ENCODE measurements at regions not wholly inside any gene's neighbourhood (a gene's known extent, or its start where the extent isn't known, plus 50 kb on each side); places are given as distances from the start of the nearest gene placed in this dataset.
A peak's percentile ranks its signal among the peaks of the same experiment; 100 is the strongest.
"Not testable (repeated sequence)": the region's sequence is repeated elsewhere in the genome, so short reads cannot be mapped to it uniquely, and the experiment has no call there.

DNA sequence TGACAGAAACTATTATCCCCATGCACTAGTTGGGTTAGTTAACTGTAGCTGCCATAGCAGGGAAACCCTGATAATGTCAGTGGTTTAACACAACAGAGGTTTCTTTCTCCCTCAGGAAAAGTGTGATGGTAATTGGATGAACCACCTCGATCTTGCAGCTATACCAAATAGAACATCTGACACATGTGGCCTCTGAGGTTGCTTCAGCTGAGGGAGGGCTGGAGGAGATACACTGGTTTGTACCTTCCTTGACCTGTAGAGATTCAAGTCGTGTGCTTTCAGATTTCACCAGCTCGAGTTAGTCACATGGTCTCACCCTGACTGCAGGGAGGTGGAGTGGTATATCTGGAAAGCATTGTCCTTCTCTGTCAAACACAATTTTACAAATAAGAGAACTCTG is 147.2 kb upstream of the SFRP2 start:
- no peak for DNase-seq (ENCODE audit: low spot score)

DNA sequence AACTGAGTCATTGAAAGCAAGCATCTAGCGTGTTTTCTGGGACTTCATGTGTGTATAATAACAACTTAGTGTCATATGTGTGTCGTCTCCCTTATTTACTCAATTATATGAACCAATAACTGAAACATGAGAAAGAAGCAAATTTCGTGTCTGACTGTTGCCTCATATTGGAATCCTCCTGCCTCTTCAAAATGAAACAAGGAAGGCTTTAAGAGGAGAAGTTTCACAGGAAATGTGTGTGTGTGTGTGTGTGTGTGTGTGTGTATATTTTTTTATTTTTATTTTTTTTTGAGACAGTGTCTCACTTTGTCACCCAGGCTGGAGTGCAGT is 145.8 kb upstream of the SFRP2 start:
- DNase-seq (ENCODE audit: low spot score): no peak

DNA sequence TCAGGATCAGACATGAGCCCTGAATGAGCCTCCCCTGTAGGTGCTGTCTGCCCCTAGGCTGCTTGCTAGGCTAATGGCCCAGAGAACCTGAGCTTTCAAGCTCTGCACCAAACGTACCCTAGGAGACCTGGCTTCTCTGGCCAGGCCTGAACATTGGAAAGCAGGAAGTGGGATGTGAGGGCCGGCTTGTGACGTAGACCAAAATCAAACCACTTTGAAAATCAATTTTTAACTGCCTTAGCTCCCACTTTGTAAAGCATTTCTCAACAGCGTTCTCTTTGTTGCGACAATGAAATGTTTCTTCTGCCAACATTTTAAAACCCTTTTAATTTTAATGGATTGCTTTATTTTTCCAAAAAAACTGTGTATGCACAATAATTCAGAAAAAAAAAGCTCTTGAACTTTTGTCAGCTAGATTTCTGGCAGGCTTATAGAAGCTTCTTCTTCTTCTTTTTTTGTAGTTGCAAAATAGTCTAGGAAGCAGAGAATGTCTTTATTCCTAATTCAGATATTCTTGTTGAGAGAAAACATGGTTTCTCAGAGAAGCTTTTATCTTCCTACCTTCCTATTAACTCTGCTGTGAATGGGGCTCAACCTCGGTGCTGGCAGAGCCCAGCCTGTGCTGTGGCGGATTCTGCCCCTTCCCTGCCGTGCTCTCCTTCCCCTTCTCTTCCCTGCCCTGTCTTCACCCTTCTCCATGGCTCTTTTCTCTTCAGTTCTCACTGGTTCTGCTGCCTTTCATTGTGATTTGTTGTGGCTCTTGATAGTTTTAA is 145.2 kb upstream of the SFRP2 start:
- DNase-seq (ENCODE audit: low spot score): no peak

DNA sequence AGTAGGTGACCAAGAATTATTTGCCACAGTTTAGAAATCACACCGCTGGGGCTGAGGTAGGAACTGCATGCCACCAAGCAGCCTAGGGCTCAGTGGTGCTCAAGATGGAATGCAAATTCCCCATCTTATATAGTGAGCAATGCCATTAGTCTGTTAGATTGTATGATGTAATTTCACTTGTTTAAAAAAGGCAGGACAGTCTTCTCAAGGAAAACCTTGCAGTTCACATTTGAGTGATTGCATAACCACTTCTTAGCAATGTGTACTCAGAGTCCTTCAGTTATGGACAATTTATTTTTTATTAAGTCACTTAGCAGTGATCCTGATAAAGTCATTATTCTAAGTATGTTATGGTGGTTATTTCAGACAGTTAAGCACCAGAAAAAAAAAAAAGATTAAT is 142.9 kb upstream of the SFRP2 start:
- no peak for DNase-seq (ENCODE audit: low spot score)

DNA sequence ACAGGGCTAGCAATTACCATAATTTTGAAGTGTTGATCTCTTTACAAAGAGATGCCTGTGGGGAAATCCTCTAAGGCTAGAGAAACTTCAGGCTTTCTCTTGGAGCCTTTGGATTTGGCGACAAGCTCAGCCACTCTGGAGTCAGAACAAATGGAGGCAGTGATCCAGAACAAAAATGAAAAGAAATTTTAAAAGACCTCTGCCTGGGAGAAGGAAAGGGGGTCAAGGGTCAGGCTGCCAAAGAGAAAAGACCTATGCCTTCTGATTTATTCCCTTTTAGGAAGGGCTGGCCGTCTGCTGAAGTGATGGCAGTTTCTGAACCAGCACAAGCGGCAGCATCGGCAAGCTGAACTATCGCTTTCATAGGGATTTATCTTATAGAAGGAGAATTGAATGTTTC is 140.8 kb upstream of the SFRP2 start:
- no peak for DNase-seq (ENCODE audit: low spot score)

DNA sequence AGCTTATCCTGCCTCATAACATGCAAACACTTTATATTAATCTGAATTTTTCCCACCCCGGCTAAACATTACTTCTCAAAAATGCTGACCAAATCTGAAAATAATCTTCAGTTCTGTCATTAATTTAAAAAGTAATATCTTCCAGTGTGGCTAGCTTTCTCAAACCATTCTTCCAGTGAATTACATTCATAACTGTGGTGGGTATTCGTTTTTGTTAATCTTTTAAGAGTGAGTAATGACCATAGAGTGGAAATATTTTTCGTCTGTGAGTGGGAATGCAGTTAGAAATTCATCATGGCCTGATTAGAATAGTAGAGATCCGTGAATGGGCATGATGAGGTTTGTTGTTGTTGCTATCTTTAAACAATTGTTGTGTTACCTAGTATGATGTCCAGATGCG is 138.6 kb upstream of the SFRP2 start:
- DNase-seq (ENCODE audit: low spot score): no peak

DNA sequence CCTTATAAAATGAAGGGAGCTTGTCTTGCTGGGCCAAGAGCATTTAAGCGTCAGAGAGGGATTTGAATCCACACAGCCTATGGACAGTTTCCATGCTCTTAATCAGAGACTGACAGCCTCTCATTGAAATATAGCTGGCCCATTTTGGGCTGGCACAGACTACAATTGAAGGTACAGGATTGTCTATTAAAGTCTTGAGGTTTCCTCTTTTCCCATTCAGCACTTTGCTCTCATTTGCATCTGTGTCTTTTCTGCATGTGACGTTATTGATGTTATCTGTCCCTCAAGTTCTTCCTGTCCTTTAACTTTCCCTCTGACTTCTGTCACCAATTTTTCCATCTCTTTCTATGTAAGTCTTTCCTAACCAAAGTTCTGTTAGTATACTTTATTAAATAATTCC is 133.3 kb upstream of the SFRP2 start:
- DNase-seq (ENCODE audit: low spot score): no peak

DNA sequence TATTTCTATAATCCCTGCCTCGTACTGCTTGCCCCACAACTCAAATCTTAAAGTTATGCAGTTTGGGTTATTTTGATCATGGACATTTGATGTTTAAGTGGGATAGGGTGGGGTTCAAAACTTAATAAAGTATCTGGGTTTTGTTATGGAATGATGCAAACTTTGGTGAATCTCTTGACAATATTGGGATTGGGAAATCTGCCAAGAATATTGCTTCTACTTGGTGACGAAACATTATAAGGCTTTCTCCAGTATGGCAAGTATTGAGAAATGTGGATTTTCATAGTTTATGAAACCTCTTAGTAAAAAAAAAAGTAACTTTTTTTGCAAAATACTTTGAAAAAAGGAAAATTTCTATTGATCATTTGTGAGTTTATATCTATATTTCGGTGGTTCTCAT is 130.8 kb upstream of the SFRP2 start:
- no peak for DNase-seq (ENCODE audit: low spot score)

DNA sequence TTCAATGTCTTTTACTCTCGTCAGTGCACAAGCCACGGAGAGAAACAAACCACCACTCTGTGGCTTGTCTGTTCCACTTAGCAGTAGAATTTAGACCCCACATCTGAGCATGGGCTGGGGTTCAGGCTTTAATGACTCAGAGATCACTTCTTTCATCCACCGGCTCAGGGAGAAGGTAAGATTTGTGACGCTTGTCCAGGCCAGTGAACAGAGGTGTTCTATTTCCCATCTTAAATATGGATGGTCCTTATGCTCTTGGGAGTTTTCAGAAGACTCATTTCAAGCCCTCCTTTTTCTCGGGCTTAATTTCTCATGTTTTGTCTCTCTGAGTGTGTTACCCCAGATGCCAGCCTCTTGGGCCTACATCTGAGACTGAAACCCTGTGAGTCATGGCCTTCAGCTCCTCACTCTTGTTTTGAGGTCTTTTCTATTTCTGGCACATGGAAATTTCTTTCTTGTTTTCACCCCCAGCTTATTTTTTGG is 127.4 kb upstream of the SFRP2 start:
- DNase-seq (ENCODE audit: low spot score): peak; percentile 73

DNA sequence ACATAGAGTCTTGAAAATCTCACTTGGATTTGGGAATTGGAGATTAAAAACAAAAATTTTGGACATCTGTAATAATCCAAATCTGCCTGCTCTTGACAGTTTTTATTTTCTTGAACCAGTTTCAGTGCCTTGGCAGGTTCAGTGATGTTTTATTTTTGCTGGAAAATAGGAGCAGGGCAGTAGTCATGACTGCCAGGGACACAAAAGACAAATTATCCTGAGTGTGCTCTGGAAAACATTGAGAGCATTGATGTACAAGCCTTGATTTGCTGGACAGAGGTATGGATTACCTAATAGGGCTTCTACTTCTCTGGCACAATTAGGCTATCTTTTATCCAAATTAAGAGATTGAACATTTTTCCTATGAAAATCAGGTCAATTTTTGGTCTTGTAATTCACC is 123.4 kb upstream of the SFRP2 start:
- DNase-seq (ENCODE audit: low spot score): no peak

DNA sequence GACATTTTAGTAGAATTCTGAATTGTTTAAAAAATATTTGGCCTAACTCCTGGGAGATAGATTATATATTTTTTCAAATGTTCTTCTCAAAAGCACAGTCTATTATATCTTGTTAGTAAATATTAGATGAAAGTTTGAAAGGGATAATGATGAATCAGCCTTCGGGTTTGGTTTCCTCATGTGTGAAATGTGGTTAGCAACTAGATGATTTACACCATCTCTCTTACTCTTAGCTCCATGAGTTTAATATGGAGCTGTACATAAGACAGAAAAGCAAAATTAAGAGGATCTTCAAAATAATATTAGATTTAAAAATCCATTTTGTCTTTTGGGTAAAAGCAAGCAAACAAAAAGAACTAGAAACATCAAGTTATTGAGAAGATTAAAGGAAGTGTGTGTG is 120.8 kb upstream of the SFRP2 start:
- DNase-seq (ENCODE audit: low spot score): no peak

DNA sequence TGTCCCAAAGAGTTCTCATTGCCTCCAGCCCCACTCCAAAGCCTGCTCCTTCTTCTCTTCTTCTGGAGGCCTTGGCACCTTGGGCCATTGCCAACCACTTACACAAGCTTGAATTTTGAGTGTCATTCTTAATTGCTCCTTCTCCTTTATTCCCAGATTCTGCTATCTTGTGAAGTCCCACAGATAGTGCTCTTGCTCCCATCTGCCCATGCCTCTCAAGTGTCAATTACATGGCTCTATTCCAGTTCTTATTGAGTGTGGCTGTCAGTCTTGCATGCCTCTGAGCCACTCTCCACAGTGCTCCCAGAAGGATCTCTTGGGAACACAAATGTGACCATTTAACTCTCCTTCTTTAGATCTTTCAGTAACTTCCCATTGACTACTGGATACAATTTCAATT is 117.3 kb upstream of the SFRP2 start:
- no peak for DNase-seq (ENCODE audit: low spot score)

DNA sequence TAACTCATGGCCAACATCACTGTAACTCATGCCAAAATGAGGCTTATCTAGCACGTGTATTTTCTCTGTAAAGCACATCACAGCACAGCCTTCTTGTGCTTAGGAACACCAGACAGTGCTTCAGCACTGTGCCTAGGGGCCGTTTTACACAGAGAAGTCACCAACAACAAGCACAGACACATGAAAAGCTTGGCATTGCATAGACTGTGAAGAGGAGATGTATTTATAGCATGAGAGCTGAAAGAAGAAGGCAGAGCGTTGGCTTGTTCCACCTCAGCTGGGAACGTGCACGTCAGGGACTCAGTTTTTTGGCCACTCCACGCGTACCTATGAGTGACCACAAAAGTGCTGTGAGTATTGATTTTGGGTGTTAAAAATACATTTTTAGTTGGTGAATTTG is 116.3 kb upstream of the SFRP2 start:
- no peak for DNase-seq (ENCODE audit: low spot score)

DNA sequence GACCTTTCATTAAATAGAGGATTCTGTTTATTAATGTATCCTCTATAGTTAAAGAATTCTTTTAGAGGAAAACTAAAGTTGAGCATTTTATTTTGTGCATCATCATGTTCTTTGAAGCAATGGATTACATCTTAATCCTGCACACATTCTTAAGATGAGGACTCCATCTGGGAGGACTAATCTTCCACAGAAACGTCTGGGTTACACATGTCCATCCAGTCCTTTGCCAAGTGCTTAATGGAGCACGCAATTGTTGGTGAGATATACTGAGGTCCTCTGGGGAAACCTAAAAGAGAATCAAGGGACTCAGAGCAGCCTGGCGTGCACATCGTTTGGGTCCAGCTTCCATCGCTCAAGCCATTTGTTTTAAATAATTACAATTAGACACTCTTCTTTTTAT is 115.1 kb upstream of the SFRP2 start:
- no peak for DNase-seq (ENCODE audit: low spot score)

DNA sequence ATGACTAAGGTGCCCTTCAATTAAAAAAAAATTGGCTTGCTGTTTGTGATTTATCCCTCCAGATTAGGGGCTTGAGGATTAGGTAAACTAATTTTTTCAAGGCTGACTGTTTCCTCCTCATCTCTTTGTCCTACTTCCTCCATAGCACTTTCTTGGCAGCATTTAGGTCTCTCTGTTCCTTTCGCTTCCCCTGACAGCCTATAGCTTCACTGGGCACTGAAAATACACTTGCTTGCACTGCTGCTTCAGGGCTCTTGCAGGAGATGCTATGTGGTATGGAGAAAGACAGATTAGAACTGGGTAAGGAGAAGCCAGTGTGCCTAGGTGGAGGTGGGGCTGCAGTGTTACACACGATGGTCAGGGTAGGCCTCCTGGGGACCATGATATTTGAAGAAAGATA is 112.3 kb upstream of the SFRP2 start:
- DNase-seq (ENCODE audit: low spot score): no peak

DNA sequence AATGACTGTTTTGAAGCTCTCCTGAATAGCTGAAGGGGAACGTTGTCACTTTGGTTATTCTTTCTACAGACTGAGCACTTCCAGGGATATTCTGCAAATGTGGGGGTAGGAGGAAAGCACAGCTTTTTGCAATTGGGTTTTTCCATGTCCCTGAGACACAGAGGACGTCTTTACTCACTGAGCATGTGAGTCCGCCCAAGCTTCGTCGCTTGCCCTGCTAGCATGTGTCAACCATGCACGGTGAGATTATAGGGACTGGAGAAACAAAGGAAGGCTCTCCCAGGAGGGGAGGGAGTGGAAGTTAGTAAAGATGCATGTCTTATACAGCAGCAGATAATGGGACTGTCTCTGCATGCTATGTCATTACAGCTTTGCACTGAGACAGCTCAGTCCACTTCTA is 111.5 kb upstream of the SFRP2 start:
- no peak for DNase-seq (ENCODE audit: low spot score)

DNA sequence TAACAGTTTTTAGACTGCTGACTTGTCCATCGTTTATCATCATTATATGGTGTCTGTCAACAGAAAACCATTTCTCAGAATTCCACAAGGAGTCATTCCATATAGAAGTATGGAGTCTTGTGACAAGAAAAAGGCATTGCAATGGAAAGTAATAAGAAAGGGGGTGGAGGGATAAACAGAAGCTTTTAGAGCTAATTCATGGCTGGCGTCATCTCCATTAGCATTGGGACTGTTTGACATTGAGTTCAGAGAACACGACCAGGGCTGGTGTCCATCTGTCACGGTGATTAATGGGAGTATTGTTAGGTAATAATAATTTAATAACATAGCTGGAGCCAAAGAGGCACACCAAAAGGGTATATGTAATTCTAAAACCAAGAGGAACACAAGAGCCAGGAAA is 101.9 kb upstream of the SFRP2 start:
- DNase-seq (ENCODE audit: low spot score): no peak

DNA sequence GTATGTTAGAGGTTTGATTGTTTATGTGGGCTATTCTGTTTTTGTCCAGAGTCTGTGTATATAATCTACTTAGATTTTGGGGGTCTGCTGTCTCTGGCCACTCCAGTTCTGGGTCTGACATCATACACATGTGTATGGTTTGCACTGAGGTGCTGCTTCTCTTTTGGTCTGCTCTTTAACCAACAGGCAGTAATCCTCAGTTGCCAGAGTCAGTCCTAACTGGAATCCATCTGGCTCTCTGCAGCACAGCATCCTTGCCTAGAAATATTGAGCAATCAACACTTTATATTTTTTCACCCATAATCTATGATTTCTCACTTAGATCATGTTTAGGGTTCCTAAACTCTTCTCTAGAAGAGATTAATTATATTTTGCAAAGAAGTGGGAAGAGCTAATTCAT is 98.3 kb upstream of the SFRP2 start:
- DNase-seq (ENCODE audit: low spot score): no peak

DNA sequence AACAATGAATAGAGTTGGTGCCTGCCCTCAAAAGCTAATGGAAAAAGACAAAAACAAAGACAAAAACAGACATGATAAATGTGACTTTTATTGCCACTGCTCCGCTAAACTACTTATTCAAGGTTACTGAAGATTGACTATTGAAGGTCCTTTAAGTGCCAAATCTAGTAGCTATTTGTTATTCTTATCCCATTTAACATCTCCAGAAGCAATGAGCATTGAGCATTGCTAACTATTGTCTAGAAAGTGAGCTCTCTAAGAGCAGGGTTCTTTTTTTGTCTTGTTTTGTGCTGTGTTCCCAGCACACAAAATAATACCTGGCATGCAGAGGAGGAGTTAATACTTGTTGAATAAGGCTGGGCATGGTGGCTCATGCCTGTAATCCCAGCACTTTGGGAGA is 95.4 kb upstream of the SFRP2 start:
- no peak for DNase-seq (ENCODE audit: low spot score)

DNA sequence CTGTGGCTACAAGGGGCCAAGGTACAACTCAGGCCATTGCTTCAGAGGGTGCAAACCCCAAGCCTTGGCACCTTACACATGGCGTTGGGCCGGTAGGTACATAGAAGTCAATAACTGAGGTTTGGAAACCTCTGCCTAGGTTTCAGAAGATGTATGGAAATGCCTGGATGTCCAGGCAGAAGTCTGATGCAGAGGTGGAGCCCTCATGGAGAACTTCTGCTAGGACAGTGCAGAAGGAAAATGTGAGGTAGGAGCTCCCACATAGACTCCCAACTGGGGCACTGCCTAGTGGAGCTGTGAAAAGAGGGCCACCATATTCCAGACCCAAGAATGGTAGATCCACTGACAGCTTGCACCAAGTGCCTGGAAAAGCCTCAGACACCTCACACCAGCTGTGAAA is 92.1 kb upstream of the SFRP2 start:
- no peak for DNase-seq (ENCODE audit: low spot score)

DNA sequence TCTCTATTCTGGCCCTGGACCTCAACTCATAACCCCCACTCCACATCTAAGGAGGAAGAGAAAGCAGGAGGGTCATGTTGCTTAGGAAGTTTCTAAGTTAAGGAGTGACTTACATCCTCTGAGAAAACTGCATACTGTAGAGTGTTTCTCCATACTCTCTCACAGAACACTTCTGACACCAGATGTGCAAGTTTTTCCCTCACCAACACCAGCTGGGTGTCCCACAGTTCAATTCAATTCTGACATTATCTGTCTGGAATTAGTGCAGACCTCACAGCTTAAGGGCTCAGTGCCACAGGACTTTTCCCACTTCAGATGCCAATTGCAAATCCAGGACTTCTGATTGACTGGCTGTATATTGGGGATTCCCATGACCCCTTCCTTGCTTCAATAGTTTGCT is 89.0 kb upstream of the SFRP2 start:
- no peak for DNase-seq (ENCODE audit: low spot score)

DNA sequence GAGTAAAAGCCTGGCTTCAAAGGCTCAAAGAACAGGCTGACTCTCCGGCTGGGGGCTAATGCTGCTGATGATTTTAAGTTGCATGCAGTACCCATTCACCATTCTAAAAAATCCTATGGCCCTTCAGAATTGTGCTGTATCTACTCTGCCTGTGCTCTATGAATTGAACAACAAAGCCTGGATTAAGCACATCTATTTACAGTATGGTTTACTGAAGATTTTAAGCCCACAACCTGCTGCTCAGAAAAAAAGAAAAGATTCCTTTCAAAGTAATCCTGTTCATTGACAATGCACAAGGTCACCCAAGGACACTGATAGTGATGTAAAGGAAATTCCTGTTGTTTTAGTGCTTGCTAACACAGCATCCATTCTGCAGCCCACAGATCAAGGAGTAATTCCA is 84.9 kb upstream of the SFRP2 start:
- no peak for DNase-seq (ENCODE audit: low spot score)

DNA sequence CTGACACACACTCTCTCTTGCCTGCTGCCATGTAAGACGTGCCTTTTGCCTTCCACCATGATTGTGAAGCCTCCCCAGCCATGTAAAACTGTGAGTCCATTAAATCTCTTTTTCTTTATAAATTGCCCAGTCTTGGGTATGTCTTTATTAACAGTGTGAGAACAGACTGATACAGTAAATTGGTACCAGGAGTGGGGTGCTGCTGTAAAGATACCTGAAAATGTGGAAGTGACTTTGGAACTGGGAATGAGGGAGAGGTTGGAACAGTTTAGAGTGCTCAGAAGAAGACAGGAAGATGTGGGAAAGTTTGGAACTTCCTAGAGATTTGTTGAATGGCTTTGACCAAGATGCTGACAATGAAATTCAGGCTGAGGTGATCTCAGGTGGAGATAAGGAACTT is 77.9 kb upstream of the SFRP2 start:
- DNase-seq (ENCODE audit: low spot score): not testable (repeated sequence)

DNA sequence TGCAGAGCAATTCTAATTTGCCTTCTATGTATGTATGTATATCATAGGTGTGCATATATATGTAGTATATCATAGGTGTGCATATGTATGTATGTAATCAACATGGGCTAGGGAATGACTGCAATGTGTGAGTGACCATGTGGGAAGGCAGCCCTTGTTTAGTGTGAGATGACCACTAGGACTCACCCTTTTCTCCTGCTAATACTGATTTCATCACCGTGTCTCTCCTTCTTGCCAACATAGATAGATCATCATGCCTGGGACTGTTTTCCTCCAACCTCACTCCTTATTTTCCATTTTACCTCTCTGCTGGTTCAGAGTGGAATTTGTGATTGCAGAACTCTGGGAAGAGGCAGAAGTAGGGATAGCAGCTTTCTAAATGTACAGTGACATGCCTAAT is 63.6 kb upstream of the SFRP2 start:
- DNase-seq (ENCODE audit: low spot score): no peak
